ENCODE measurements at regions not wholly inside any gene's neighbourhood (a gene's known extent, or its start where the extent isn't known, plus 50 kb on each side); places are given as distances from the start of the nearest gene placed in this dataset.

- DNase-seq (no peak), ATAC-seq (no peak)
- no peaks in the 10 kb centered on the region for H3K4me1 ChIP-seq (ENCODE audit: control insufficient read depth, insufficient read depth, low read length)
- no peak overlapping the region for H3K27ac ChIP-seq (ENCODE audit: low read length)
- H3K9me3 ChIP-seq (ENCODE audit: control insufficient read depth, low read length): no peaks in the 10 kb centered on the region
- 75% methylated on average over 1 of the region's 1 CpG for WGBS
- intact Hi-C loops (cut with DNase I): no loop called here
- H3K4me3 ChIP-seq (ENCODE audit: low read length): no peak overlapping the region
- H3K27me3 ChIP-seq (ENCODE audit: control insufficient read depth, insufficient read depth): no peaks in the 10 kb centered on the region
Observed at GRCh38 chr14:80146941-80147340, 64.4 kb downstream of the DIO2 start.

GRCh38 chr14:80136358-80136757, 74.9 kb downstream of the DIO2 start:
- intact Hi-C loops (cut with DNase I): no loop called here
- DNase-seq (no peak), ATAC-seq (no peak)
- Histone ChIP-seq H3K9me3 (ENCODE audit: control insufficient read depth, low read length) (no peaks in the 10 kb centered on the region), H3K27me3 (ENCODE audit: control insufficient read depth, insufficient read depth) (no peaks in the 10 kb centered on the region), H3K27ac (ENCODE audit: low read length) (no peak overlapping the region), H3K4me3 (ENCODE audit: low read length) (no peak overlapping the region), H3K4me1 (ENCODE audit: control insufficient read depth, insufficient read depth, low read length) (no peaks in the 10 kb centered on the region)
- 97% methylated on average over 4 of the region's 4 CpGs for WGBS

- ATAC-seq: no peak
Observed at GRCh38 chr14:80135305-80136088, 75.8 kb downstream of the DIO2 start.

GRCh38 chr14:80134321-80134720, 77.0 kb downstream of the DIO2 start:
- ATAC-seq: no peak

More at GRCh38 chr14:80135305-80136088, 75.8 kb downstream of the DIO2 start:
- H3K27ac ChIP-seq (ENCODE audit: low read length): no peak overlapping the region
- no peaks in the 10 kb centered on the region for H3K4me1 ChIP-seq (ENCODE audit: control insufficient read depth, insufficient read depth, low read length)
- no peaks in the 10 kb centered on the region for H3K27me3 ChIP-seq (ENCODE audit: control insufficient read depth, insufficient read depth)
- H3K4me3 ChIP-seq (ENCODE audit: low read length): no peak overlapping the region
- H3K9me3 ChIP-seq (ENCODE audit: control insufficient read depth, low read length): no peaks in the 10 kb centered on the region
- intact Hi-C loops (cut with DNase I): no loop called here
- no peak for DNase-seq
- 57% methylated on average over 3 of the region's 3 CpGs for WGBS

GRCh38 chr14:80133457-80133856, 77.8 kb downstream of the DIO2 start:
- no peak overlapping the region for H3K4me3 ChIP-seq (ENCODE audit: low read length)
- H3K27me3 ChIP-seq (ENCODE audit: control insufficient read depth, insufficient read depth): no peaks in the 10 kb centered on the region
- DNase-seq (no peak), ATAC-seq (no peak)
- intact Hi-C loops (cut with DNase I): no loop called here
- WGBS: 66% methylated on average over 3 of the region's 3 CpGs
- H3K4me1 ChIP-seq (ENCODE audit: control insufficient read depth, insufficient read depth, low read length): no peaks in the 10 kb centered on the region
- H3K27ac ChIP-seq (ENCODE audit: low read length): no peak overlapping the region
- H3K9me3 ChIP-seq (ENCODE audit: control insufficient read depth, low read length): no peaks in the 10 kb centered on the region

More at GRCh38 chr14:80134321-80134720, 77.0 kb downstream of the DIO2 start:
- no peak for DNase-seq
- no peaks in the 10 kb centered on the region for H3K27me3 ChIP-seq (ENCODE audit: control insufficient read depth, insufficient read depth)
- H3K4me3 ChIP-seq (ENCODE audit: low read length): no peak overlapping the region
- intact Hi-C loops (cut with DNase I): no loop called here
- no peaks in the 10 kb centered on the region for H3K9me3 ChIP-seq (ENCODE audit: control insufficient read depth, low read length)
- no peak overlapping the region for H3K27ac ChIP-seq (ENCODE audit: low read length)
- H3K4me1 ChIP-seq (ENCODE audit: control insufficient read depth, insufficient read depth, low read length): no peaks in the 10 kb centered on the region
- 69% methylated on average over 1 of the region's 1 CpG for WGBS

GRCh38 chr14:80127466-80127865, 83.8 kb downstream of the DIO2 start:
- intact Hi-C loops (cut with DNase I): no loop called here
- Histone ChIP-seq H3K4me1 (ENCODE audit: control insufficient read depth, insufficient read depth, low read length) (no peaks in the 10 kb centered on the region), H3K27ac (ENCODE audit: low read length) (no peak overlapping the region), H3K4me3 (ENCODE audit: low read length) (no peak overlapping the region), H3K27me3 (ENCODE audit: control insufficient read depth, insufficient read depth) (no peaks in the 10 kb centered on the region), H3K9me3 (ENCODE audit: control insufficient read depth, low read length) (no peaks in the 10 kb centered on the region)
- DNase-seq (no peak), ATAC-seq (no peak)

GRCh38 chr14:80124794-80125193, 86.5 kb downstream of the DIO2 start:
- Histone ChIP-seq H3K4me1 (ENCODE audit: control insufficient read depth, insufficient read depth, low read length) (no peaks in the 10 kb centered on the region), H3K27ac (ENCODE audit: low read length) (no peak overlapping the region), H3K9me3 (ENCODE audit: control insufficient read depth, low read length) (no peaks in the 10 kb centered on the region), H3K4me3 (ENCODE audit: low read length) (no peak overlapping the region), H3K27me3 (ENCODE audit: control insufficient read depth, insufficient read depth) (no peaks in the 10 kb centered on the region)
- intact Hi-C loops (cut with DNase I): no loop called here
- DNase-seq (no peak), ATAC-seq (no peak)
- 71% methylated on average over 3 of the region's 3 CpGs for WGBS

- H3K4me3 ChIP-seq (ENCODE audit: low read length): no peak overlapping the region
- no peak overlapping the region for H3K27ac ChIP-seq (ENCODE audit: low read length)
- no peaks in the 10 kb centered on the region for H3K4me1 ChIP-seq (ENCODE audit: control insufficient read depth, insufficient read depth, low read length)
- no peaks in the 10 kb centered on the region for H3K9me3 ChIP-seq (ENCODE audit: control insufficient read depth, low read length)
- intact Hi-C loops (cut with DNase I): no loop called here
- 72% methylated on average over 1 of the region's 1 CpG for WGBS
- no peaks in the 10 kb centered on the region for H3K27me3 ChIP-seq (ENCODE audit: control insufficient read depth, insufficient read depth)
- no peak for ATAC-seq
- DNase-seq: no peak
Observed at GRCh38 chr14:80117876-80118275, 93.4 kb downstream of the DIO2 start.

GRCh38 chr14:80116157-80116556, 95.1 kb downstream of the DIO2 start:
- no peak for ATAC-seq
- DNase-seq: no peak
- H3K27ac ChIP-seq (ENCODE audit: low read length): no peak overlapping the region
- H3K4me1 ChIP-seq (ENCODE audit: control insufficient read depth, insufficient read depth, low read length): no peaks in the 10 kb centered on the region
- no peaks in the 10 kb centered on the region for H3K9me3 ChIP-seq (ENCODE audit: control insufficient read depth, low read length)
- 95% methylated on average over 2 of the region's 2 CpGs for WGBS
- H3K4me3 ChIP-seq (ENCODE audit: low read length): no peak overlapping the region
- intact Hi-C loops (cut with DNase I): no loop called here
- H3K27me3 ChIP-seq (ENCODE audit: control insufficient read depth, insufficient read depth): no peaks in the 10 kb centered on the region

- DNase-seq (no peak), ATAC-seq (no peak)
- no peak overlapping the region for H3K27ac ChIP-seq (ENCODE audit: low read length)
- H3K27me3 ChIP-seq (ENCODE audit: control insufficient read depth, insufficient read depth): no peaks in the 10 kb centered on the region
- H3K4me3 ChIP-seq (ENCODE audit: low read length): no peak overlapping the region
- no peaks in the 10 kb centered on the region for H3K4me1 ChIP-seq (ENCODE audit: control insufficient read depth, insufficient read depth, low read length)
- no peaks in the 10 kb centered on the region for H3K9me3 ChIP-seq (ENCODE audit: control insufficient read depth, low read length)
- 64% methylated on average over 6 of the region's 6 CpGs for WGBS
- intact Hi-C loops (cut with DNase I): no loop called here
Observed at GRCh38 chr14:80110721-80111120, 100.6 kb downstream of the DIO2 start.

GRCh38 chr14:80109055-80109454, 102.2 kb downstream of the DIO2 start:
- 74% methylated on average over 1 of the region's 1 CpG for WGBS
- intact Hi-C loops (cut with DNase I): no loop called here
- Histone ChIP-seq H3K9me3 (ENCODE audit: control insufficient read depth, low read length) (no peaks in the 10 kb centered on the region), H3K27ac (ENCODE audit: low read length) (no peak overlapping the region), H3K4me1 (ENCODE audit: control insufficient read depth, insufficient read depth, low read length) (no peaks in the 10 kb centered on the region), H3K27me3 (ENCODE audit: control insufficient read depth, insufficient read depth) (no peaks in the 10 kb centered on the region), H3K4me3 (ENCODE audit: low read length) (no peak overlapping the region)
- no peak for ATAC-seq
- no peak for DNase-seq

- no peaks in the 10 kb centered on the region for H3K27me3 ChIP-seq (ENCODE audit: control insufficient read depth, insufficient read depth)
- WGBS: 70% methylated on average over 2 of the region's 2 CpGs
- no peaks in the 10 kb centered on the region for H3K4me1 ChIP-seq (ENCODE audit: control insufficient read depth, insufficient read depth, low read length)
- H3K9me3 ChIP-seq (ENCODE audit: control insufficient read depth, low read length): no peaks in the 10 kb centered on the region
- intact Hi-C loops (cut with DNase I): no loop called here
- no peak for ATAC-seq
- DNase-seq: no peak
- no peak overlapping the region for H3K4me3 ChIP-seq (ENCODE audit: low read length)
- H3K27ac ChIP-seq (ENCODE audit: low read length): no peak overlapping the region
Observed at GRCh38 chr14:80108430-80108829, 102.9 kb downstream of the DIO2 start.

Measured in right cardiac atrium (tissue), 5 donors.